Vagina (tissue), 2 donors: ENCODE measurements at regions not wholly inside any gene's neighbourhood (a gene's known extent, or its start where the extent isn't known, plus 50 kb on each side); places are given as distances from the start of the nearest gene placed in this dataset.

ENCODE experiments used
- POLR2A ChIP-seq, 2 donors: fragments of 450-650 bp; IDR thresholded peaks; one replicate each; pipeline ENCODE4 v1.6.1; 2017; ENCODE audit warnings: antibody characterized with exemption in 2 of 2, mild to moderate bottlenecking in 2 of 2, moderate library complexity in 2 of 2
- TF ChIP-seq, protein P1 (sequence below), 3 experiments: fragments of 450-650 bp in 2 of 3; fragments of 200-600 bp in 1 of 3; sonication (generic) in 1 of 3; IDR thresholded peaks; one replicate each; pipeline ENCODE4 v1.5.1; 2017 to 2019; ENCODE audit warnings: antibody characterized with exemption in 3 of 3, mild to moderate bottlenecking in 2 of 3, moderate library complexity in 2 of 3

DNA sequence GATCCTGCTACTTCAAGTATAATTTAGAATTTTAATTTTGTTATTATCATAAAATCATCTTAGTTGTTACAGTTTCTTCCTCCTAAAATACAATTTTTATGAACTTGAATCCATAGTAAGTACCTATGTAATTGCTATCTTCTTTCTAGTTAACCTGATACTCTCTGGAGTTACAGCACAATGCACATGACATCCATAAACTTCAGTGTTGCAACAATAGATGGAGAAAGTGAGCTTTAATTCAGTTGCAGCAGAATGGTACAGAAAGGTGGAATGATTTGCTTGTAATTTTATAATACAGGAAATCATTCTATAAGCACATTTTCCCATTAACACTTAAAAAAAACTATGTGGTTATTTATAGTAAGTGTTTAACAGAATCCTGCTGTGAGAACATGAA, 372.0 kb downstream of the CDH9 start:
- no peak for TF ChIP-seq POLR2A (IDR thresholded peaks at IDR 0.05)
- TF ChIP-seq, protein P1, sequence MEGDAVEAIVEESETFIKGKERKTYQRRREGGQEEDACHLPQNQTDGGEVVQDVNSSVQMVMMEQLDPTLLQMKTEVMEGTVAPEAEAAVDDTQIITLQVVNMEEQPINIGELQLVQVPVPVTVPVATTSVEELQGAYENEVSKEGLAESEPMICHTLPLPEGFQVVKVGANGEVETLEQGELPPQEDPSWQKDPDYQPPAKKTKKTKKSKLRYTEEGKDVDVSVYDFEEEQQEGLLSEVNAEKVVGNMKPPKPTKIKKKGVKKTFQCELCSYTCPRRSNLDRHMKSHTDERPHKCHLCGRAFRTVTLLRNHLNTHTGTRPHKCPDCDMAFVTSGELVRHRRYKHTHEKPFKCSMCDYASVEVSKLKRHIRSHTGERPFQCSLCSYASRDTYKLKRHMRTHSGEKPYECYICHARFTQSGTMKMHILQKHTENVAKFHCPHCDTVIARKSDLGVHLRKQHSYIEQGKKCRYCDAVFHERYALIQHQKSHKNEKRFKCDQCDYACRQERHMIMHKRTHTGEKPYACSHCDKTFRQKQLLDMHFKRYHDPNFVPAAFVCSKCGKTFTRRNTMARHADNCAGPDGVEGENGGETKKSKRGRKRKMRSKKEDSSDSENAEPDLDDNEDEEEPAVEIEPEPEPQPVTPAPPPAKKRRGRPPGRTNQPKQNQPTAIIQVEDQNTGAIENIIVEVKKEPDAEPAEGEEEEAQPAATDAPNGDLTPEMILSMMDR (IDR thresholded peaks at IDR 0.05) = no peak
